Smooth muscle cell (in vitro differentiated cells): ENCODE measurements at regions not wholly inside any gene's neighbourhood (a gene's known extent, or its start where the extent isn't known, plus 50 kb on each side); places are given as distances from the start of the nearest gene placed in this dataset.

Experiments
- DNase-seq: peaks from one replicate; lab custom pipeline; 2025; ENCODE audit not compliant: unreplicated experiment; lab: John Stamatoyannopoulos, UW
- H2AFZ ChIP-seq: fragments of 200-600 bp; sonication (generic); 2 replicates; pipeline ENCODE4 v1.6.0; 2016; ENCODE audit warnings: antibody characterized with exemption, low read depth, mild to moderate bottlenecking
- H3F3A ChIP-seq: fragments of 200-600 bp; sonication (generic); 2 replicates; pipeline ENCODE4 v1.6.0; 2017; ENCODE audit warnings: antibody characterized with exemption, low read depth
- H3K27ac ChIP-seq: fragments of 200-600 bp; sonication (generic); 2 replicates; pipeline ENCODE4 v1.5.1; 2016; ENCODE audit warnings: low read depth, mild to moderate bottlenecking
- H3K27me3 ChIP-seq: fragments of 200-600 bp; sonication (generic); 2 replicates; pipeline ENCODE4 v1.6.1; 2016; ENCODE audit warnings: low read depth, mild to moderate bottlenecking
- H3K36me3 ChIP-seq: fragments of 200-600 bp; sonication (generic); 2 replicates; pipeline ENCODE4 v1.5.1; 2016; ENCODE audit warnings: low read depth
- H3K4me1 ChIP-seq: fragments of 200-600 bp; sonication (generic); 2 replicates; pipeline ENCODE4 v1.5.1; 2016; ENCODE audit warnings: low read depth
- H3K4me2 ChIP-seq: fragments of 200-600 bp; sonication (generic); 2 replicates; pipeline ENCODE4 v1.6.0; 2016; ENCODE audit warnings: mild to moderate bottlenecking
- H3K4me3 ChIP-seq: fragments of 200-600 bp; sonication (generic); 2 replicates; pipeline ENCODE4 v1.5.1; 2016; ENCODE audit warnings: mild to moderate bottlenecking
- H3K79me2 ChIP-seq: fragments of 200-600 bp; sonication (generic); 2 replicates; pipeline ENCODE4 v1.6.0; 2016; ENCODE audit warnings: low read depth, mild to moderate bottlenecking
- H3K9ac ChIP-seq: fragments of 200-600 bp; sonication (generic); 2 replicates; pipeline ENCODE4 v1.6.0; 2016; ENCODE audit warnings: low read depth
- H3K9me3 ChIP-seq: fragments of 200-600 bp; sonication (generic); replicated peaks from 2 replicates; pipeline ENCODE4 v1.5.1; 2016; ENCODE audit warnings: low read depth
- H4K20me1 ChIP-seq: fragments of 200-600 bp; sonication (generic); 2 replicates; pipeline ENCODE4 v1.6.0; 2016; ENCODE audit warnings: low read depth
- CTCF ChIP-seq: fragments of 200-600 bp; sonication (generic); IDR thresholded peaks from 2 replicates; pipeline ENCODE4 v1.5.1; 2017; ENCODE audit warnings: borderline replicate concordance, mild to moderate bottlenecking, antibody characterized with exemption; ENCODE audit not compliant: insufficient read depth, poor library complexity, severe bottlenecking
- WGBS: methylation state at CpG from one replicate; pipeline ENCODE4 v1.1.7; 2016; ENCODE audit warnings: low lambda C conversion rate; 5-methylcytosine and 5-hydroxymethylcytosine counted together

GRCh38 chr12:76706101-76706500 lies 57.8 kb upstream of the ZDHHC17 start:
- H3K36me3 ChIP-seq: no peaks in the 10 kb centered on the region
- H3F3A ChIP-seq: peaks cover 6% of the 10 kb centered on the region
- H3K27me3 ChIP-seq: no peaks in the 10 kb centered on the region
- peaks cover 9% of the 10 kb centered on the region for H3K4me1 ChIP-seq
- no peaks in the 10 kb centered on the region for H3K9me3 ChIP-seq
- peak overlapping the region; percentile 66 for H3K4me2 ChIP-seq
- no peak for DNase-seq
- no peaks in the 10 kb centered on the region for H3K79me2 ChIP-seq
- no peaks in the 10 kb centered on the region for H4K20me1 ChIP-seq
- peak overlapping the region; percentile 36 for H2AFZ ChIP-seq
- H3K27ac ChIP-seq: peak overlapping the region; percentile 67
- H3K4me3 ChIP-seq: no peak overlapping the region
- no peak for TF ChIP-seq CTCF
- H3K9ac ChIP-seq: no peak overlapping the region

GRCh38 chr12:76706761-76707160 lies 57.2 kb upstream of the ZDHHC17 start:
- H3K4me1 ChIP-seq: peaks cover 9% of the 10 kb centered on the region
- no peaks in the 10 kb centered on the region for H3K9me3 ChIP-seq
- peak overlapping the region; percentile 67 for H3K27ac ChIP-seq
- no peaks in the 10 kb centered on the region for H3K27me3 ChIP-seq
- no peaks in the 10 kb centered on the region for H4K20me1 ChIP-seq
- H3K9ac ChIP-seq: no peak overlapping the region
- peaks cover 6% of the 10 kb centered on the region for H3F3A ChIP-seq
- no peaks in the 10 kb centered on the region for H3K36me3 ChIP-seq
- no peak overlapping the region for H2AFZ ChIP-seq
- TF ChIP-seq CTCF: no peak
- peak overlapping the region; percentile 66 for H3K4me2 ChIP-seq
- DNase-seq: no peak
- no peak overlapping the region for H3K4me3 ChIP-seq
- H3K79me2 ChIP-seq: no peaks in the 10 kb centered on the region

- Histone ChIP-seq H3K9me3 (no peaks in the 10 kb centered on the region), H2AFZ (peak overlapping the region; percentile 74)
Measured at GRCh38 chr12:76707772-76708171, 56.1 kb upstream of the ZDHHC17 start.

More at GRCh38 chr12:76707772-76708171, 56.1 kb upstream of the ZDHHC17 start:
- Histone ChIP-seq H3K9ac (no peak overlapping the region), H3K4me3 (no peak overlapping the region), H3K4me1 (peaks cover 9% of the 10 kb centered on the region), H3K4me2 (peak overlapping the region; percentile 66), H3K36me3 (no peaks in the 10 kb centered on the region), H3K27me3 (no peaks in the 10 kb centered on the region), H3K27ac (peak overlapping the region; percentile 1), H3F3A (peaks cover 6% of the 10 kb centered on the region), H4K20me1 (no peaks in the 10 kb centered on the region), H3K79me2 (no peaks in the 10 kb centered on the region)
- no peak for TF ChIP-seq CTCF
- no peak for DNase-seq
- 82% methylated on average over 4 of the region's 4 CpGs for WGBS
